Naive B cell (primary cell): ENCODE measurements at regions not wholly inside any gene's neighbourhood (a gene's known extent, or its start where the extent isn't known, plus 50 kb on each side); places are given as distances from the start of the nearest gene placed in this dataset.
"Not testable (repeated sequence)": the region's sequence is repeated elsewhere in the genome, so short reads cannot be mapped to it uniquely, and the experiment has no call there.

Experiments used
- ATAC-seq, 2 donors: fragments of 150-1000 bp; cut with Tn5 transposase; 2 replicates each; pipeline ENCODE4 v1.10.0; 2021; ENCODE audit warnings: low read depth in 2 of 2, mild to moderate bottlenecking in 2 of 2, moderate library complexity in 2 of 2
- DNase-seq: peaks from one replicate; pipeline ENCODE4 v3.0.0; 2022
- H3K27ac Mint-ChIP-seq, 6 donors: one replicate each; pipeline ENCODE4 v1.8.0; 2020 to 2022; ENCODE audit warnings: mild to moderate bottlenecking in 6 of 6, mixed read lengths in 6 of 6, moderate library complexity in 5 of 6, inconsistent platforms in 2 of 6
- H3K27me3 Mint-ChIP-seq, 3 donors: one replicate each; pipeline ENCODE4 v1.8.0; 2021 to 2022; ENCODE audit warnings: mixed read lengths in 3 of 3, mild to moderate bottlenecking in 1 of 3
- H3K36me3 Mint-ChIP-seq, 2 donors: one replicate each; pipeline ENCODE4 v1.8.0; 2020 to 2022; ENCODE audit warnings: mixed read lengths in 2 of 2, inconsistent platforms in 1 of 2, mild to moderate bottlenecking in 1 of 2
- H3K4me1 Mint-ChIP-seq, 3 donors: one replicate each; pipeline ENCODE4 v1.8.0; 2020 to 2022; ENCODE audit warnings: mixed read lengths in 3 of 3, inconsistent platforms in 1 of 3, mild to moderate bottlenecking in 1 of 3, moderate library complexity in 1 of 3
- H3K4me3 Mint-ChIP-seq, 8 donors: one replicate each; pipeline ENCODE4 v1.8.0; 2020 to 2022; ENCODE audit warnings: mild to moderate bottlenecking in 8 of 8, mixed read lengths in 8 of 8, moderate library complexity in 8 of 8, inconsistent platforms in 2 of 8
- H3K9me3 Mint-ChIP-seq, 7 donors: one replicate each; pipeline ENCODE4 v1.8.0; 2020 to 2022; ENCODE audit warnings: mixed read lengths in 7 of 7, mild to moderate bottlenecking in 5 of 7, inconsistent platforms in 2 of 7, moderate library complexity in 1 of 7

GRCh38 chr4:123675567-123675966, 279.0 kb downstream of the SPRY1 start:
- no peaks in the 10 kb centered on the region for H3K9me3 Mint-ChIP-seq
- peaks cover 24 to 27% (median 26%) of the 10 kb centered on the region in 3 donors for H3K27me3 Mint-ChIP-seq

GRCh38 chr4:123676071-123676889, 279.7 kb downstream of the SPRY1 start:
- H3K27me3 Mint-ChIP-seq = peaks cover 20 to 23% (median 21%) of the 10 kb centered on the region in 3 donors
- DNase-seq (no peak), ATAC-seq (no peak)
- peaks cover 0 to 5% (median 4%) of the 10 kb centered on the region in 3 donors for H3K4me1 Mint-ChIP-seq
- no peaks in the 10 kb centered on the region for H3K36me3 Mint-ChIP-seq
- H3K4me3 Mint-ChIP-seq = no peak overlapping the region
- no peak overlapping the region for H3K27ac Mint-ChIP-seq
- H3K9me3 Mint-ChIP-seq = no peaks in the 10 kb centered on the region

More at GRCh38 chr4:123675567-123675966, 279.0 kb downstream of the SPRY1 start:
- ATAC-seq (no peak), DNase-seq (no peak)
- Mint-ChIP-seq H3K36me3 (no peaks in the 10 kb centered on the region), H3K4me1 (peaks cover 0 to 6% (median 4%) of the 10 kb centered on the region in 3 donors), H3K27ac (no peak overlapping the region), H3K4me3 (no peak overlapping the region)

GRCh38 chr4:123676890-123677229, 280.3 kb downstream of the SPRY1 start:
- DNase-seq = no peak
- H3K9me3 Mint-ChIP-seq = no peaks in the 10 kb centered on the region
- no peak overlapping the region for H3K4me3 Mint-ChIP-seq
- no peak for ATAC-seq
- H3K36me3 Mint-ChIP-seq = no peaks in the 10 kb centered on the region
- peaks cover 0 to 2% (median 0%) of the 10 kb centered on the region in 3 donors for H3K4me1 Mint-ChIP-seq
- H3K27ac Mint-ChIP-seq = no peak overlapping the region
- peaks cover 17 to 19% (median 18%) of the 10 kb centered on the region in 3 donors for H3K27me3 Mint-ChIP-seq

GRCh38 chr4:123682931-123683330, 286.3 kb downstream of the SPRY1 start:
- peaks cover 0 to 17% (median 8%) of the 10 kb centered on the region in 7 donors for H3K9me3 Mint-ChIP-seq
- H3K4me1 Mint-ChIP-seq = no peaks in the 10 kb centered on the region
- no peak overlapping the region for H3K4me3 Mint-ChIP-seq
- H3K27me3 Mint-ChIP-seq = peaks cover 0 to 15% (median 4%) of the 10 kb centered on the region in 3 donors
- DNase-seq (no peak), ATAC-seq (no peak)
- H3K36me3 Mint-ChIP-seq = peaks cover 0 to 8% of the 10 kb centered on the region in 2 donors
- no peak overlapping the region for H3K27ac Mint-ChIP-seq

- H3K27me3 Mint-ChIP-seq, DNase-seq, H3K4me1 Mint-ChIP-seq, H3K4me3 Mint-ChIP-seq, H3K27ac Mint-ChIP-seq, ATAC-seq: not testable (repeated sequence)
- Mint-ChIP-seq H3K9me3 (peaks cover 5 to 33% (median 22%) of the 10 kb centered on the region in 7 donors), H3K36me3 (peaks cover 13 to 15% of the 10 kb centered on the region in 2 donors)
Measured at GRCh38 chr4:123684937-123685336, 288.3 kb downstream of the SPRY1 start.

GRCh38 chr4:123695531-123695930, 298.9 kb downstream of the SPRY1 start:
- not testable (repeated sequence) for ATAC-seq, H3K9me3 Mint-ChIP-seq, H3K4me1 Mint-ChIP-seq, H3K4me3 Mint-ChIP-seq, H3K36me3 Mint-ChIP-seq, H3K27ac Mint-ChIP-seq, DNase-seq, H3K27me3 Mint-ChIP-seq

GRCh38 chr4:123696687-123697086, 300.1 kb downstream of the SPRY1 start:
- no peaks in the 10 kb centered on the region for H3K4me1 Mint-ChIP-seq
- ATAC-seq (no peak), DNase-seq (no peak)
- no peak overlapping the region for H3K4me3 Mint-ChIP-seq
- peaks cover 0 to 3% (median 0%) of the 10 kb centered on the region in 7 donors for H3K9me3 Mint-ChIP-seq
- H3K36me3 Mint-ChIP-seq = no peaks in the 10 kb centered on the region
- H3K27ac Mint-ChIP-seq = no peak overlapping the region
- peaks cover 0 to 1% (median 0%) of the 10 kb centered on the region in 3 donors for H3K27me3 Mint-ChIP-seq

- ATAC-seq (no peak), DNase-seq (no peak)
- Mint-ChIP-seq H3K4me1 (no peaks in the 10 kb centered on the region), H3K27ac (no peak overlapping the region), H3K36me3 (no peaks in the 10 kb centered on the region), H3K9me3 (peaks cover 0 to 3% (median 0%) of the 10 kb centered on the region in 7 donors), H3K4me3 (no peak overlapping the region), H3K27me3 (peaks cover 0 to 5% (median 0%) of the 10 kb centered on the region in 3 donors)
Measured at GRCh38 chr4:123698556-123698955, 302.0 kb downstream of the SPRY1 start.

- no peaks in the 10 kb centered on the region for H3K36me3 Mint-ChIP-seq
- no peak overlapping the region for H3K4me3 Mint-ChIP-seq
- no peaks in the 10 kb centered on the region for H3K4me1 Mint-ChIP-seq
- ATAC-seq (no peak), DNase-seq (no peak)
- H3K27me3 Mint-ChIP-seq = peaks cover 0 to 5% (median 0%) of the 10 kb centered on the region in 3 donors
- H3K27ac Mint-ChIP-seq = no peak overlapping the region
- H3K9me3 Mint-ChIP-seq = peaks cover 0 to 3% (median 0%) of the 10 kb centered on the region in 7 donors
Measured at GRCh38 chr4:123699880-123700771, 303.5 kb downstream of the SPRY1 start.

GRCh38 chr4:123701131-123701575, 304.6 kb downstream of the SPRY1 start:
- no peak for ATAC-seq
- no peaks in the 10 kb centered on the region for H3K36me3 Mint-ChIP-seq
- H3K27ac Mint-ChIP-seq = no peak overlapping the region
- no peak for DNase-seq
- H3K27me3 Mint-ChIP-seq = peaks cover 0 to 5% (median 0%) of the 10 kb centered on the region in 3 donors
- no peak overlapping the region for H3K4me3 Mint-ChIP-seq
- no peaks in the 10 kb centered on the region for H3K4me1 Mint-ChIP-seq
- peaks cover 0 to under 1% (median 0%) of the 10 kb centered on the region in 7 donors for H3K9me3 Mint-ChIP-seq

GRCh38 chr4:123705419-123705818, 308.8 kb downstream of the SPRY1 start:
- DNase-seq (no peak), ATAC-seq (no peak)
- Mint-ChIP-seq H3K27me3 (peaks cover 5 to 8% (median 8%) of the 10 kb centered on the region in 3 donors), H3K4me1 (no peaks in the 10 kb centered on the region), H3K36me3 (peaks cover 3 to 11% of the 10 kb centered on the region in 2 donors), H3K9me3 (peaks cover 0 to 19% (median 7%) of the 10 kb centered on the region in 7 donors), H3K27ac (no peak overlapping the region), H3K4me3 (no peak overlapping the region)

- Mint-ChIP-seq H3K9me3 (peaks cover 0 to 19% (median 7%) of the 10 kb centered on the region in 7 donors), H3K4me3 (no peak overlapping the region), H3K36me3 (peaks cover 3 to 11% of the 10 kb centered on the region in 2 donors), H3K27me3 (peaks cover under 1 to 8% (median 8%) of the 10 kb centered on the region in 3 donors), H3K27ac (no peak overlapping the region), H3K4me1 (no peaks in the 10 kb centered on the region)
- ATAC-seq = no peak
- no peak for DNase-seq
Measured at GRCh38 chr4:123706973-123707372, 310.4 kb downstream of the SPRY1 start.

GRCh38 chr4:123708902-123709301, 312.3 kb downstream of the SPRY1 start:
- H3K27ac Mint-ChIP-seq = peak overlapping the region in 1 of 6 donors; percentile 21
- H3K27me3 Mint-ChIP-seq = peaks cover 4 to 13% (median 11%) of the 10 kb centered on the region in 3 donors
- H3K4me1 Mint-ChIP-seq = no peaks in the 10 kb centered on the region
- H3K4me3 Mint-ChIP-seq = no peak overlapping the region
- peaks cover 0 to 25% (median 7%) of the 10 kb centered on the region in 7 donors for H3K9me3 Mint-ChIP-seq
- H3K36me3 Mint-ChIP-seq = peaks cover 3 to 11% of the 10 kb centered on the region in 2 donors
- no peak for DNase-seq
- ATAC-seq = no peak
